Hematopoietic multipotent progenitor cell treated with erythropoietin and hydrocortisone succinate and interleukin-3 and kit ligand, for 4 days (in vitro differentiated cells): ENCODE measurements at regions not wholly inside any gene's neighbourhood (a gene's known extent, or its start where the extent isn't known, plus 50 kb on each side); places are given as distances from the start of the nearest gene placed in this dataset.

ENCODE experiments used
- DNase-seq: peaks from one replicate; pipeline ENCODE4 v3.0.0-alpha.2; 2015

DNA sequence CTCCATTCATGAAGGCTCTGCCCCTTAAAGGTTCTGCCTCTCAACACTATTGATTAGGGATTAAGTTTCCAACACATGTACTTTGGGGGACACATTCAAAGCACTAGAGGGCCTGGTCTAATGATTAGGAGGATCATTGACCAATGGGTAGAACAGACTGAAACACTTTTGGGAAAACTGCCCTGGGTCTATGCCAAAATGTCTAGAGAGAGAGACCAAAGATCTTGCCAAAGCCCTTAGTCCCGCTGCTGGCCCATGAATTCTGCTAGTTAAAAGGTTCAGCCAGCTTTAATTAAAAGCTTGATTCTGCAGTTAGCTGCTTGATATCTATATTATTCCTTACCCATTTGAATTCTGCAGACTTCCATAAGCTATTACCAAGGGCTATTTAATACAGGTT is 613.2 kb downstream of the SLC4A3 start:
- DNase-seq = no peak

- no peak for DNase-seq
Measured at GRCh38 chr2:220241423-220241822, 614.0 kb downstream of the SLC4A3 start.

GRCh38 chr2:220243571-220243970 is 616.1 kb downstream of the SLC4A3 start:
- no peak for DNase-seq

DNA sequence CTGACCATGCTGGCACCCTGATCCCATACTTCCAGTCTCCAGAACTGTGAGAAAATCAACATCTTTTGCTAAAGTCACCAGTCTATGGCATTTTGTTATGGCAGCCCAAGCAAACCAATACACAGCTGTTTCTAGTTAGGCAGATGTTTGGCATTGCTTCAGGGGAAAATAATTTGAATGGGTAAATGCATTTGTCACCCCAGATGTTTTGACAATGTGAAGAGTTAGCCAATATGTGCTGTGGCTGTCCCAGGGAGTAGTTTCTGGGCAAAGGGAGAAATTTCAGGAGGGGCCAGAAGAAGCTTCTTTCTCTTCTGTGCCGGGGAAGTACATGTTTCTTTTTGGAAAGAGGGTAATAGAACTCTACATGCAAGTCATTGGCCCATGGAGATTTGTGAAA is 619.0 kb downstream of the SLC4A3 start:
- no peak for DNase-seq

DNA sequence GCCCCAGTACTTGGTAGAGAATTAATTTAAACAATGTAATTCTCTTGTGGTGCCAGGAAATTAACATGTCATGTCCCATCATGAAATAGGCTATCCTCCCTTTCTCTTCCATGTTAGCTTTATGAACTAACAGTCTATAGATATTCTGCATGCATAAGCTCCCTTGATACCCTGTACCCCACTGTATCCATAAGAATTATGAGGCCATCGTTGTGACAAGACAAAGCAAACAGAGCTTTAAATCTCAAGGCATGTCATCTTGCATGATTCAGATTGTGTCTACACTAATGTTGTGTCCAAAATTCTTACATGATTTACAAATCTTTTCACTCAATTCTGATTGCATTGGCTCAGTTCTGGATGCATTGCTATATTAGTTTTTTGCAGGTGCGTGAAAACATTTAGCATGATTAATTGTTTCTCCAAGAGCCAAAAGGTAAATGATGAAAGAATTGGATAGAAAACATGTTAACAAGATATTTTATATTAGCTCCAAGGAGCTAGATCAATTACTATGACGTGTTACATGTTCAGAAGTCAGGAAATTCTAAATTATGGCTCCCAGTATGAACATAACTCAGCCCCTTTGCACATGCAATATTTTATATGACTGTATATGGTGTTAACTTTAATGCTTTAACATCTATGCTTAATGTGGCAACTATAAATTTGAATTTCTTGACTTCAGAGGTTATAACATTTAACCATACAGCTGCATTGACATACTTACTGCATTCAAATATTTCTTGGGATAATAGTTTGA is 620.3 kb downstream of the SLC4A3 start:
- DNase-seq = no peak

DNA sequence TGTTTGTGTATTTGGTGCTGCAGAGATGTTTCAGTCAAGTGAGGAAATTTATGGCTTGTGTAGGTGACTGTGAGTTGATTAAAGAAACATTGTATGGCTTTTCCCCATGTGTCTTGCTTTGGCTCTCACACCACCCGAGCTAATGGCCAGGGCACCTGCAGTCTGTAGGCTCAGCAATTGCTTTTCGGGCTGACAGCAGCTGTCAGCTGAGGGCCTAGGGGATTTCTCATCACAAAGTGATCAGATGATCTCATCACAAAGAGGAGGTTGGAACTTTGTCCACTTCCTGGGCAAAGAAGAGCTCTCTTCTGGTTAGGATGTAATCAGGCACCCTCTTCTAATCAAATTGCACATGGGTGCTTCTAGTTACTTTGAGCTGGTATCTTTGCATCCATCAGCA is 632.2 kb downstream of the SLC4A3 start:
- no peak for DNase-seq

DNA sequence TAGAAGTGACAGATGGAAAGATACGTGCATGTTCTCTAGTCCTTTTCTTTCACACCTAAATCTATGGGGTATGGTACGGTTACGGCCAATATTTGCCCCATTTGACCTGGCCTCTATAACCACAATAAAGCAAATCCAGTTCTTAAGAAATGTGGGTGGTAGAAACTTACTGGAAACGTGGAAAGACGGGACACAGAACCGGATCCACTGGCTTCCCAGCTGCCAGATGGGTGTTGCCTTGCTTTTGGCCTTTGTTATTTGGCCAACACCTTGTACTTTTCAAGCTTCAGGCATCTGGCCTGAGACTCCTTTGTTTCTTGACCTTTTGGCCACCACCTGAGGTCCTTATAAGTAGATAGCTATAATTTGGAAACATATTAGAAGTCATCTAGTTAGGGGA is 635.9 kb downstream of the SLC4A3 start:
- no peak for DNase-seq

DNA sequence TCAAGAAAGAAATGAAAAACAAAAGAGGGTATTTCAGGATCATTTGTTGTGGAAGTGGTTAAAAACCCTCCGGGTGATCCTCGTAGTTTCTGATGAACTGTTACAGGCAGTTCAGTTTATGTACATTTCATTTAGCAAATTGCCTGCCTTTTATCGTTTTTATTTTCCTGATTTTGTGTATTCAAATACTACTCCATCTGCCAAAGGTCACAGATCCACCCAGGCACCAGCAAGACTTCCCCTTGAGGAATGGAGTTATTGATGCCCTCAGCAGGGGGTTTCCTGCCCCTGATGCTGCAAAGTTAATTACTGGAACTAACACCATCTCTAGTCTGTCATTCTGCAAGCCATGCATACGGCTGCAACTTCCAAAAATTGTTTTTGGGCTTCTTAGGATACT is 641.9 kb downstream of the SLC4A3 start:
- no peak for DNase-seq

DNA sequence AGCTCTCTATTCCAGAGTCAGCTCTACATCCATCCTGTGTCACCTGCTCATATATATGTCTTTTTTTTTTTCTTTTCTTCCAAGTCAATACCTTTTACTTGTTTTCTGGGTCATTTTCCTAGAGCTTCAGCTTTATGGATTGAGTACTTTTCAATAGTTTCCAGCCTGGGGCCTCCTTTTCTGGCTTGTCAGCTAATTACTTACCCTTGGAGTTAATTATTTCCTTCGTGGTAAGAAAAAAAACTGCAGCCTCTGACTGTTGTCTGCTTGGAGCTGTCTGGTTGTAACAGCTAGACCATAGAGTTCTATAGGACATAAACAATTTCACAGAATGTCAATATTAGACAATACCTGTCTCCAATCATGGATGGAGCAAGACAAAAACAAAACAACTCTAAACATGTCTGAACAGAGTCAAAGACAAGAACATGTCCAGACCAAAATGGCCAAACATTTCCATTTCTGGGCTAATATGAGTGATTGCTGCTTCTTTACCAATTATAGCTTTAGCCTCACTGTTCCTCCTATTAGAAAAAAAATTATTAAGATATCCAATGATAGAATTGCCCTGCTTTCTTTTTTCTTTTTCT is 643.1 kb downstream of the SLC4A3 start:
- no peak for DNase-seq

DNA sequence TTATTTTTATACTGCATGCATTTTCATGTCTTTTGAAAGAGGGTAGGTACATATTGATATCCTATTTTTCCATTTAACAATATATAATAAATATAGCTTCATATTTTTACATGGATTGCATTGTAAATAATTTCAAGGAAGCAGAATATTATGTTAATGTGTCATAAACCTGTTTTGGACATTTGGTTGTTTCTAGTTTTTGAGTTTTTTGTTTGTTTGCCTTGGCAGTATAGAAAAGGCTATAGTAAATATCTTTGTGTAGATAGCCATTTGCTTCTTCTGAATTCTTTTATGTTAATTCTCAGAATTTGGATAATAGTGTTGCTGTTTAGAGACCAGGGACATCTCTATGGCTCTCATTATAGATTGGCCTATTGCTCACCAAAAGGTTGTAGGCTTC is 645.2 kb downstream of the SLC4A3 start:
- no peak for DNase-seq

- no peak for DNase-seq
Measured at GRCh38 chr2:220273082-220273481, 645.7 kb downstream of the SLC4A3 start.

- DNase-seq = no peak
Measured at GRCh38 chr2:220275454-220275853, 648.0 kb downstream of the SLC4A3 start.

DNA sequence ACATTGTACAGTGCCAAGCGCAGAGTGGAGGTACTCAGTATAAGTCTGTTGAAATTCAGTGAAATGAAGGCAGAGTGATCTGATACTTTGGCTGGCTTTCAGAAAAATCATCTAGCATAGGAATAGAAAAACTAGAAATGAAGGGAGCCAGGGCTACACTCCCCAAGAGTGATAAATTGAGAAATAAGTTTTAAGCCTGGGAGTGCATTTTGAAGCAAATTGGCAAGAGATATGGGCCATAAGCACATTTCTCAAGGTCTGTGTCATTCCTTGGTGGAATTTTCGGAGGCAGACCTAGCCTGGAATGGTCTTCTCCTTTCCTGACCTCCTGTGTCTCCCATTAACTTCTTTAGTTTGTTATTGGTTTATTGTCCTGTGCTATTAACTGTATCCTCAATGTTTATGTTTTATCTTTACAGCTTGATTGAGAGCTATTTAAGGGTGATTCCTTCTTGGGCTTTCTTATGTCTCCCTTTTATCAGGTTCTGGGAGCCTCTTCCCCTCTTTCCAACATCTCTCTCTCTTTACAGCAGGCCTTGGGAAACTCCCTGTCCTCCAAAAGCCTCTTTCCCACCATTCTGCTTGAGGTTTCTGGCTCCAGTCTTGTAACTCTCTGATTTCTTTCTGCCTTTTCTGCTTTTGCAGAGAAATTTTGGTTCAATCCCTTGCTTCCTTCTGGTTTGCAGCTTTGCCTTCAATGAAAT is 649.5 kb downstream of the SLC4A3 start:
- DNase-seq = no peak

DNA sequence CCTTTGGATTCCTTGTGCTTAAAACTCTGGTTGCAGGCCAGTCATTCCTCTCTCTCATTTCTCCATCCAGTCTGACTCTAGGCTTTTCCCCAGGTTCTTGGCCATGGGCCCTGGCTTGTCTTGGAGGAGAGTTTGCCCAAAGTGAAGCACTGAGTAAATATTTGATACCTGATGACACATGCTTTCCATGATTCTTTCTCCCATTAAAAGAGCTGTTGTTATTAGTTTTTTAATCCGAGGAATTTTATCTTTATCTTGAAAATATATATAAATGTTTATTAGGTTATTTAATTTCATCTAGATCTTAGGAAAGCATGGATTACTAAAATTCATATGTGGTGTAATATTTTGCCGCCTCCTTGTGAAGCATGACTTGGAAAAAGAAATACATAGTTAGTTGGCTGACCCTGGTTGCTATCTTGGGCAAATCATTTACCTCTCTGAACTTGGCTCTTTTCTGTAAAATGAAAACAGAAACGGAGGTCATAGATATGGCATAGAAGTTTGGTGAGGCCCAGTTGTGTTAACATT is 650.1 kb downstream of the SLC4A3 start:
- DNase-seq = no peak

GRCh38 chr2:220278022-220278421 is 650.6 kb downstream of the SLC4A3 start:
- DNase-seq = no peak

DNA sequence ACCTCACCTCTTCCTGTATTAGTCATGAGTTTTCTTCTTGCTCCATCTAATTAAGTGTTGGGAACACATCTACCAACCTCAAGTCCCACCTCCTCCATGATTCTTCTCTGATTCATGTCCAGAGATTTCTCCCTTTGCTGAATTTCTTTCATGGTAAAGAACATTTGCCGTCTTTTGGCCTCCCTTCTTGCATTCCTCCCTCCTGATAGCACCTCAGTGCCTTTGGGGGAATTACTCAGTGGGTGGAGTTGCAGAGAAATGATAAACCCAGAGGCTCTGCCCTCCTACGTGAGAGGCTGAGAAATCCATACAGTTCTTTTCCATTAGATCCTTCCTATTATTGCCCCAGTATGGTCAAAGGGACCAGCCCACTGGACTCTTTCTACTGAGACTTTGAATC is 651.9 kb downstream of the SLC4A3 start:
- DNase-seq = no peak

GRCh38 chr2:220279840-220280239 is 652.4 kb downstream of the SLC4A3 start:
- no peak for DNase-seq

DNA sequence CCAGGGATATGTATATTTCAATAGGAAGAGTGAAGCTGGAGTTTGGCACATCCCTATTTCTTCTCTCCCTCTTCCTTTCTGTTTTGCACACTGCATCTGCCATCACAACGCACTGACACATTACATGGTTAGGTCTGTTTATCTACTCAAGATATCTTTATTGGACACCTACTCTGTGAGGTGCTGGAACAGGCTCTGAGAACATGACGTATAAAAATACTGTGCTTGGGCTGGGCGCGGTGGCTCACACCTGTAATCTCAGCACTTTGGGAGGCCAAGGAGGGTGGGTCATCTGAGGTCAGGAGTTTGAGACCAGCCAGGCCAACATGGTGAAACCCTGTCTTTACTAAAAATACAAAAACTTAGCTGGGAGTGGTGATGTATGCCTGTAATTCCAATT is 653.3 kb downstream of the SLC4A3 start:
- no peak for DNase-seq

- no peak for DNase-seq
Measured at GRCh38 chr2:220281771-220282170, 654.3 kb downstream of the SLC4A3 start.

DNA sequence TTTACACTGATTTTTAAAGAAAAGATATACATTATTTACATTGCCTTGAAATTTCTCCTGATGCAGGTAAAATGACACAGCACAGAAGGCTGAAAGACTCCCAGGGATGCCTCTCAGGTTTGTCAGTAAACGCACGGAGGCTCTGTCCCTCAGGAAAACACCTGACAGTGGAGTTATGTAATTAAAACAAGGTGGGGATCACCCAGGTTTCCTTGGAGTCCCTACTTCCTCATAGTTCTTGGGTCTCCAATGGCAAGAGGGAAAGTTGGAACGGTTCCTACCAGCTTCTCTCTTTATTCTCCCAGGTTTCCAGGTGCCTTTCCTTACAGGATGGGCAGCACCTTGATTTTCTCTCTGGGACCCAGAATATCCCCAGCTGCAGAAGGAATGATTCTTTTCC is 654.8 kb downstream of the SLC4A3 start:
- no peak for DNase-seq

GRCh38 chr2:220293966-220294365 is 666.5 kb downstream of the SLC4A3 start:
- DNase-seq = no peak

DNA sequence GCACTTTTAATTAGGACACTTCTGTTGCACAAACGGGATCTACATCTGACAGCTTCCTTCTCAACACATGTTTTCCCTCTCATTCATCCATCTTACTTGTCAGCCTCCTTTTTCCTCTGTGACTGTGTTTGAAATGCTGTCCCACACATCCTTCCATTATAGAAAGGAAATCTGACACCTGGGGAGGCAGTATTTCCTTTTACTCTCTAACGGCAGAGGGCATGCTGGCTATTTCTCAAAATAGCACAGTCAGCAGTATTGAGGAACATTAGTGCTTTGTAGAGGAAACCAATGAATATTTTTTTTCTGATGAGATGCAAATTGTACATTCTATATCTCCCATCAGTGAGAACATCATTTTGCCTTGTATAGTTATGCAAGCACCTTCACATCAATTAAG is 668.7 kb downstream of the SLC4A3 start:
- no peak for DNase-seq

GRCh38 chr2:220297093-220297492 is 669.7 kb downstream of the SLC4A3 start:
- no peak for DNase-seq

DNA sequence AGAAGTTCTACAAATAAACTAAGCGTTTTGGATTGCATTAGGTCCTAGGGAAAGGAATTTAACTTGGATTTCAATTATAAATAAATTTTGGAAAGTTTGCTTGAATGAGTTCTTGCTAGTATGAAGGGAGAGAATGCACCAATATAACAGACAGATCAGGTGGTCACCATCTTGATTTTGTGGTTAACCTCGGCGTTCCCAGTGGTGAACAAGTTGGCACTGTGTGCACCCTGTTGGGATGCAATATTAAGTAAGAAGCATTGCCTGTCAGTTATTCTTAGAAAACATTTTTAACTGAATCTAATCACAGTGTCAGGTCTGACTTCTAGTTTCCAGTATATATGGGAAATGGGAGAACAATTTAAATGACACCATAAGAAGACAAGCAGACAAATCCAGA is 673.4 kb downstream of the SLC4A3 start:
- no peak for DNase-seq
